ENCODE measurements at regions not wholly inside any gene's neighbourhood (a gene's known extent, or its start where the extent isn't known, plus 50 kb on each side); places are given as distances from the start of the nearest gene placed in this dataset.

DNA sequence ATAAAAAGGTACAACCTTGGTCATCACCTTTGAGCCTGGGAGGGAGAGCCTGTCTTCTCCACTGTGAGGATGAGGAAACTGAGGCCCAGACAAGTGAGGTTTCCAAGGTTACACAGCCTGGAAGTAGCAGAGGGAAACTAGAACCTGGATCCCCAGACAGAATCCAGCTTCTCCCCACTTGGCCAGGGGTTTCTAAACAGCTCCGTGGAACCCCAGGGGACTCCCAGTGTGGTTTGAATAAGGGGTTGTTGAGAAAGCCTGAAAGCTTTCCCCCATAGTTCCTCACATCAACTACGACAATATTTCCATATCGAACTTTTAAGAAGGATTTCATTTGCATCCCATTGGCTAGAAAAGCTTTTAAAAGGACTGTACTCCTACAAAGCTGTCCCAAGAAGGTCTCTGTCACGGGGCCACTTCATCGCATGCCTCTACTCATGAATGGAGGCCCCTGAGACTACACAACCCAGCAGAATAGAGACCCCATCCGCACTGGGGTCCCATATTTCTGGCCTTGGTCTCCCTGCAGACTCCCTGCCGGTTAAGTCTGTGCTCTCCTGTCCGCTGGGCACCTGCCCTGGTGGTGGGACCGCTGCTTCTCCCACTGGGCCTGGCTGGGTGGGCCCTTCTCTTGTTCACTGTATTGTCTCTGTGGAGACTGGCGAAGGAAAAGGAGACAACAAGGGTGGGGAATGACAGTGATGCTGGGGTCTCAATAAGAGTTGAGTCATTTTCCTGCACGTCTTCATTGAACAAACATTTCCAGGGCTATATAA is 178.5 kb downstream of the SMAD6 start:
- DNase-seq (ENCODE audit: extremely low read depth, low read depth) = no peak

DNA sequence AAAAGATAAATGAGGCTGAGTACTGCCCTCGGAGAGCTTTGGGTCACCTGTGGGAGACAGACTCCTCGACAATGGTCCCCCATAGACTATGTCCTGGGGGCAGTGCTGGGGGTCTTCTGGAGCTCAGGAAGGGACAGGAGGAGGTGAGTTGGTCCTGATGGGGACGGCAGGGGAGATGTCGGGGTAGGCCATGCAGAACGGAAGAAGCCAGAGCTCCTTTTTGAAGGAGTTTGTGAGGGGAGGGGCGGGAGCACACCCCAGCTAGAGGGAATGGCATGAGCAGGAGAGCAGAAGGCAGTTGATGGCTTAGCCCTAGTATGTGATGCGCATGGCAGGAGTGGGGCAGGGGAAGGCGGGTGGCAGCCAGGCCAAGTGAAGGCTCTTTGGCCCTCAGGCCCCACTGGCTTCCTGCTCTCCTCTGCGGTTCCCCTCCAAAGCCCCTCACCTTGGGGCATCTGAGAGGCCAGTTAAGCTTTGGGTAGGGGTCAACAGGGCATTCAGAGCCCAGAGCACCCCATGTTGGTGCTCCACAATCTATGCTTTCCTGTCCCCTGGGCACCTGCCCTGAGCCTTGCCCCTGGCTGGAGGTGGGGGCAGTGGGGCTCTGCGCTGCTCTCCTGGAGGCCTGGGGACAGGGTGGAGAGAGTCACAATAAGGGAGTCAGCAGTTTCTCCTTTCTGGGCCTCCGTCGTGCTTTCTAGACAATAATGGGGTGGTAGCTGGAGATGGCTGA is 179.3 kb downstream of the SMAD6 start:
- no peak for DNase-seq (ENCODE audit: extremely low read depth, low read depth)
- TF ChIP-seq, protein P1, sequence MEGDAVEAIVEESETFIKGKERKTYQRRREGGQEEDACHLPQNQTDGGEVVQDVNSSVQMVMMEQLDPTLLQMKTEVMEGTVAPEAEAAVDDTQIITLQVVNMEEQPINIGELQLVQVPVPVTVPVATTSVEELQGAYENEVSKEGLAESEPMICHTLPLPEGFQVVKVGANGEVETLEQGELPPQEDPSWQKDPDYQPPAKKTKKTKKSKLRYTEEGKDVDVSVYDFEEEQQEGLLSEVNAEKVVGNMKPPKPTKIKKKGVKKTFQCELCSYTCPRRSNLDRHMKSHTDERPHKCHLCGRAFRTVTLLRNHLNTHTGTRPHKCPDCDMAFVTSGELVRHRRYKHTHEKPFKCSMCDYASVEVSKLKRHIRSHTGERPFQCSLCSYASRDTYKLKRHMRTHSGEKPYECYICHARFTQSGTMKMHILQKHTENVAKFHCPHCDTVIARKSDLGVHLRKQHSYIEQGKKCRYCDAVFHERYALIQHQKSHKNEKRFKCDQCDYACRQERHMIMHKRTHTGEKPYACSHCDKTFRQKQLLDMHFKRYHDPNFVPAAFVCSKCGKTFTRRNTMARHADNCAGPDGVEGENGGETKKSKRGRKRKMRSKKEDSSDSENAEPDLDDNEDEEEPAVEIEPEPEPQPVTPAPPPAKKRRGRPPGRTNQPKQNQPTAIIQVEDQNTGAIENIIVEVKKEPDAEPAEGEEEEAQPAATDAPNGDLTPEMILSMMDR (IDR thresholded peaks at IDR 0.05; ENCODE audit: low read depth, low read length) = no peak

More for the DNA sequence above, 178.5 kb downstream of the SMAD6 start:
- TF ChIP-seq, protein P1 (IDR thresholded peaks at IDR 0.05; ENCODE audit: low read depth, low read length) = no peak

- TF ChIP-seq, protein P1 (IDR thresholded peaks at IDR 0.05; ENCODE audit: low read depth, low read length) = no peak
- DNase-seq (ENCODE audit: extremely low read depth, low read depth) = no peak
These were observed 180.4 kb downstream of the SMAD6 start for GRCh38 chr15:66882251-66883020.

GRCh38 chr15:66883284-66883911 is 181.4 kb downstream of the SMAD6 start:
- TF ChIP-seq, protein P1 (IDR thresholded peaks at IDR 0.05; ENCODE audit: low read depth, low read length) = no peak
- DNase-seq (ENCODE audit: extremely low read depth, low read depth) = peak; percentile 100

- TF ChIP-seq, protein P1 (IDR thresholded peaks at IDR 0.05; ENCODE audit: low read depth, low read length) = no peak
- no peak for DNase-seq (ENCODE audit: extremely low read depth, low read depth)
These were observed 181.2 kb upstream of the SMAD3 start for GRCh38 chr15:66884115-66884622.

DNA sequence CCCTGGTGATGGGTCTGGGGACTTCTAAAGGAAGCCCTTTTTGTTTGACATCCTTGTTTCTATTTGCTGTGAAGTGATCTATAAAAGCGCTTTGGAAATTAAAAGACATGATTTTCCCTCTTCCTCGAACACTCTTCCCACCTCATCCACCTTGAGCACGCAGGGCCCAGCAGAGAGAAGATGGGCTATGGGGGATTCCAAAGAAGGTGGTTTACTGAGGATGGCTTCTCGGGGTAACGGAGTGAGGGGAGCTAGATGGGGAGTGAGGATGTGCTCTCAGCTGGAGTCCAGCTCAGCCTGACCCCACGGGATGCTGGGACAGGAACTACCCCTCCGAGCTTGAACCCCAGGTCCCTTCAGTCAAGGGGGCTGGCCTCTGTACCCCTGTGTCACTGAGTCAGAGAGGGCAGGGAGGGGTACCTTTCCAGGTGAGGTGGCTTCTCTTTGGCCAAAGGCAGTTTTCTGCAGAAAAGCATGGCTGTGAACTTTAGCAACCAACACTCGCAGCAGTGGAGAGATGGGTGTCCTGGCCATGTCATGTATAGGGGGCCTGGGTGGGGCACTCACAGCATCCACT is 180.7 kb upstream of the SMAD3 start:
- TF ChIP-seq, protein P1 (IDR thresholded peaks at IDR 0.05; ENCODE audit: low read depth, low read length) = no peak
- no peak for DNase-seq (ENCODE audit: extremely low read depth, low read depth)

Data from AG09319 (cell line).